ENCODE measurements at regions not wholly inside any gene's neighbourhood (a gene's known extent, or its start where the extent isn't known, plus 50 kb on each side); places are given as distances from the start of the nearest gene placed in this dataset.

DNA sequence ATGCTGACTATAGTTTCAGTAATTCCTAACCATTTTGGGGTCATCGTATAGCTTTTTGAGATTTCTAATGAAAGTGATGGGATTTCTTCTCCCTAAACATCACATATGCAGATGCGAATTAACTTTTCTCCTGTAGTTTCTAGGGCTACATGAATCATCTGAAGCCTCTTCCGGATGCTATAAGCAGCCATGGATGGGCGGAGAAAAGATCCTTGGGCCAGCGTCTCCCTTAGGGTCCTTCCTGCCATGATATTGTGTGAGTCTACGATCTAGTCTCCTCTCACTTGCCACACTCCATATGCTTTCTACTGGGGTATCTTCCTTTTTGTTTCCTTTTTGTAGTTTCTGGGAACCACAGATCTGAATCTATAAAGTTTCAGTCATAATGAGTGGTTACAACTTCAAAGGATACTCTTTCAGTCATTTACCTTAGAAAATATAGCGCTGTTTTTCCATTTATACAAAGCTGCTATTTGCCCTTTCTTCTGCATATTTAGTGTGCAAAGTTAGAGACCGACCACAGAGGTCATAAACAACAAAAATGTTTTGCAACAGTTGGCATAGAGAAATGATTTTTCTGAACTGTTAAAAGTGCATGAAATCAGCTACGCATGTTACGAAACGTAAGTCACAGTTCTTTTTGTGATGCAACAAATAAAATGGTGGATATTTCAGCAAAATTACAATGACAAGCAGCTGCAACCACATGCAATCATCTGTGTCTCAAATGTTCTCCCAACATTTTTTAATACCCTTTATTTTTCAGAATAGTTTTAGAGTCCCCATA, 396.2 kb upstream of the SLC35B3 start:
- TF ChIP-seq GATA3 (IDR thresholded peaks at IDR 0.05; ENCODE audit: low read depth, low read length) (no peak), GATA2 (IDR thresholded peaks at IDR 0.05; ENCODE audit: low read depth, low read length) (no peak)

All from SH-SY5Y (cell line).